ENCODE measurements at regions not wholly inside any gene's neighbourhood (a gene's known extent, or its start where the extent isn't known, plus 50 kb on each side); places are given as distances from the start of the nearest gene placed in this dataset.
"Not testable (repeated sequence)": the region's sequence is repeated elsewhere in the genome, so short reads cannot be mapped to it uniquely, and the experiment has no call there.

DNA sequence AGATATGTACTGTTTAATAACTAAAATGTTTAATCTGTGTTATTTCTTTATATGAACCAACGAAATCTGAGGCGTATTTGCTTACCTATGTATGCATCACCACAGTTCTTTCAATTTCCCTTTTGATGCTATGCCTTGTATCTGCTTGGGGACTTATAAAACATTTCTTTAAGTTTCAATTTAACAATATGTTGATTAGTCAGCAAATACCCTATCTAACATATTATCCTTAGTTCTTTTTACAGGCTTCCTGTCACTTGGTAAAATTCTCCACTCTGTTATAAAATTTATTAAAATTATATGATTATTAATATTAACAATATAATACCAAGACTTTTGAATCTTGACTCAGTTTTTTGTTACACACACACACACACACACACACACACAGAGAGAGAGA lies 174.3 kb downstream of the CPS1 start:
- no peak for ATAC-seq
- intact Hi-C loops (cut with DNase I): no loop called here

GRCh38 chr2:210746826-210747225 lies 190.4 kb downstream of the CPS1 start:
- ATAC-seq; DNase-seq (ENCODE audit: low spot score); intact Hi-C loops (cut with DNase I): not testable (repeated sequence)

More for the DNA sequence above, 174.3 kb downstream of the CPS1 start:
- no peak for DNase-seq (ENCODE audit: low spot score)

DNA sequence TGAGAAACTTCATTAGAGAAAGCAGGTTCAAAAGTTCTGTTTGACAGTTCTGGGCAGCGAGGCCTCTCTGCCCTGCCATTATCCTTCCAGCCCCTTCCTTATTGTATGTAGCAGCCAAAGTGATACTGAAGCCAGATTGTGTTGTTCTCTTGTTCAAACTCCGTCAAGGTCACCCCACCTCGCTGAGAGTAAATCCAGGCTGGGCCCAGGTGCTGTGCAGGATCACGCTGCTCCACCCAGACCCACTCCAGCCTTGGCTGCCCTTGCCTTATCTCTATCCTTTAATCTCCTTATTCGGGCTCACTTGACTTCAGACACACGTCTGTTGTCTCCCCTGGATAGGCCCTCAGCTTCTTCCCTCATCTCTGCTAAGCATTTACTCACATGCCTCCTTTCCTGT lies 196.1 kb downstream of the CPS1 start:
- DNase-seq (ENCODE audit: low spot score) (no peak), ATAC-seq (no peak)
- intact Hi-C loops (cut with DNase I): no loop called here

DNA sequence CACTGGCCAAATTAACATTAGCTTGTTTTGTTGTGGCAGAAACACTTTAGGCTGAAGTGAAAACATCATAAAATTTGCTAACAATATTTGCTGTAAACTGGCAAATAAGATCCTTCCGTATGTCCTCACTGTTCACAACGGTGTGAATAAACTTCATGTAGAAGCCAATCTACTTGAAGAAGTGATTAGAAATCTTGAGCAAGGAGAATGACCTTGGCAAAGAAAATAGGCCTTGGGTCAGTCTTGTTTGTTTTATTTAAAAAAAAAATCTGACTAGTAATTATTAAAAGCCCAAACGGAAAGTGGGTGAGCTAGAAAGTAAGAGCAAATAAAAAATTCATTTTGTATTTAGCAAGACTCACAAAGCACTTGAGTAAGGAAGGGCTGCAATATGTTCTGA lies 197.0 kb downstream of the CPS1 start:
- DNase-seq (ENCODE audit: low spot score) (no peak), ATAC-seq (no peak)
- intact Hi-C loops (cut with DNase I): no loop called here

- intact Hi-C loops (cut with DNase I): no loop called here
- DNase-seq (ENCODE audit: low spot score) (no peak), ATAC-seq (no peak)
These were observed 200.5 kb downstream of the CPS1 start for GRCh38 chr2:210756855-210757254.

- ATAC-seq (no peak), DNase-seq (ENCODE audit: low spot score) (no peak)
- intact Hi-C loops (cut with DNase I): no loop called here
These were observed 206.5 kb downstream of the CPS1 start for GRCh38 chr2:210762604-210763588.

- ATAC-seq (no peak), DNase-seq (ENCODE audit: low spot score) (no peak)
- intact Hi-C loops (cut with DNase I): no loop called here
These were observed 212.0 kb downstream of the CPS1 start for GRCh38 chr2:210768329-210768910.

DNA sequence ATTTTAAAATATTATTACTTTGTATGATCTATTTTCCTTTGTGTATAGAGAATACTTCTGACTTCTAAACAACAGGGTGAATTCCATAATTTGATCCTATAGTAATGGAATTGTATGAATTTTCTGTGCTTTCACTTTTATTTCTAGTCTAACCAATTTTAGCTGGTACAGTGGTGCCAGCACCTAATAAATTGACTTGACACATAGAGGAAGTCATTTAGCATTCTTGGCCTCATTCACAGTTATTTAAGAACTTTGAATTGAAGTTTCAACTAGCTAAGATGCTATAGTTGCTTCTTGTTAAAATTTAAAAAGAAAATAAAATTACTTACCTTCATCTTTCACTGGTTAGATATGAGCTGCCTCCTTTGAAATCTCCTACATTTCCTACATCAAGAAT lies 220.4 kb downstream of the CPS1 start:
- DNase-seq (ENCODE audit: low spot score) (no peak), ATAC-seq (no peak)
- intact Hi-C loops (cut with DNase I): no loop called here

- ATAC-seq: no peak
- intact Hi-C loops (cut with DNase I): no loop called here
- DNase-seq (ENCODE audit: low spot score): no peak
These were observed 225.8 kb downstream of the CPS1 start for GRCh38 chr2:210782222-210782621.

GRCh38 chr2:210787831-210788230 lies 231.4 kb downstream of the CPS1 start:
- ATAC-seq; intact Hi-C loops (cut with DNase I); DNase-seq (ENCODE audit: low spot score): not testable (repeated sequence)

- no peak for ATAC-seq
- no peak for DNase-seq (ENCODE audit: low spot score)
- intact Hi-C loops (cut with DNase I): no loop called here
These were observed 235.6 kb downstream of the CPS1 start for GRCh38 chr2:210792000-210792399.

- no peak for DNase-seq (ENCODE audit: low spot score)
- ATAC-seq: no peak
- intact Hi-C loops (cut with DNase I): no loop called here
These were observed 239.1 kb downstream of the CPS1 start for GRCh38 chr2:210795506-210795905.

- DNase-seq (ENCODE audit: low spot score) (no peak), ATAC-seq (no peak)
- intact Hi-C loops (cut with DNase I): no loop called here
These were observed 241.8 kb downstream of the CPS1 start for GRCh38 chr2:210798180-210798579.

DNA sequence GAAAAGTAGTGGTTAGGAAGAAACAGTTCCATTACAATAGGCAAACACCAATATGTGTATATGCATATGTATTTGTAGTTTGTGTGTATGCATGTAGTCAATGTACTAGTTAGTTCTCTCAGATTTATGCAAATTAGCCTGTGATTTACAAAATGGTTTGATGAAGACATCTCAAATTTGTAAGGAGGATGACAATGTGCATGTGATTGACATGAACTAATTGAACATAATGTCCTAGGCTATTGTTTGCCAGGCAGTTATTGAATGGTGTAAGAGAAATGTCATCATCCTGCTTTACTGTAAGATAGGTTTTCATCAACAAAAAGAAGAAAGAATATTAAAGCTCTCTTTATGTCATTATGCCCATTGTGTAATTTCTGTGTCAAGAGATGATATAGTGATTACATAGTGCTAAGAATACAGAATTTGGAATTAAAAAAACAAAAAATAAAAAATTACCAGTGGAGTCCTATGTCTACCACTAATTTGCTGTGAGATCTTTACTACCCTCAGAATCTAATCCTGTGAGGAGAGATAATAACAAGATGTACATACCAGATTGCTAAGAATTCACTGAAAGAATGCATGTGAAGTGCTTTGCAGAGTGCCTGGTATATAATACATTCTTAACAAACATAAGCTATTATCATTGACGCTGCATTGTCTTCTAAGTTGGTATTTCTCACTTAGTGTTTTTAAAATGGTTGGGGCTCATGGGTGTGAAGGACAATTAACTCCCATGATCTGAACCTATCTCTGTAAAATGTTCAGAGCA lies 258.0 kb downstream of the CPS1 start:
- no peak for ATAC-seq
- DNase-seq (ENCODE audit: low spot score): no peak
- intact Hi-C loops (cut with DNase I): no loop called here

DNA sequence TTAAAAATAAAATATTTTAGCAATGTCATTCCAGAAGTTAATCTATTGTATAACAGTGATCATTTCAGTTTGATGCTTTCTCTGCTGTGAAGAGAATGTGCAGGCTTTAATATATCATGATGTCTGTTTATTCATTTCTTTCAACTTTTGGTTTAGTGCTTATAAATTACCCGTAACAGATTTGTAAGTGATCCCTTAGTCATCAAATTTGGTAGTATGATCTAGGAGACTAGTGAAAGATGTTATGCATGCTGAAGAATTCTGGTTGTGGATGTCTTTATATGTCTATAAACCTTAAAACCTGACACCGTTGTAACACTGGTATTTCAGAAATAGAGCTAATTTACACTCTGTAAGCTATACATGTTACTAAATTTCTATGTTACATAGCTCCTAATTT lies 260.4 kb downstream of the CPS1 start:
- DNase-seq (ENCODE audit: low spot score) (no peak), ATAC-seq (no peak)

GRCh38 chr2:210818473-210818872 lies 262.1 kb downstream of the CPS1 start:
- intact Hi-C loops (cut with DNase I): no loop called here
- DNase-seq (ENCODE audit: low spot score): no peak
- no peak for ATAC-seq

More for the DNA sequence above, 260.4 kb downstream of the CPS1 start:
- intact Hi-C loops (cut with DNase I): no loop called here

- no peak for DNase-seq (ENCODE audit: low spot score)
- ATAC-seq: no peak
- intact Hi-C loops (cut with DNase I): no loop called here
These were observed 277.0 kb downstream of the CPS1 start for GRCh38 chr2:210833403-210833802.

GRCh38 chr2:210839034-210839433 lies 282.6 kb downstream of the CPS1 start:
- no peak for DNase-seq (ENCODE audit: low spot score)
- ATAC-seq: no peak
- intact Hi-C loops (cut with DNase I): no loop called here

- ATAC-seq (no peak), DNase-seq (ENCODE audit: low spot score) (no peak)
- intact Hi-C loops (cut with DNase I): no loop called here
These were observed 283.1 kb downstream of the CPS1 start for GRCh38 chr2:210839450-210839849.

DNA sequence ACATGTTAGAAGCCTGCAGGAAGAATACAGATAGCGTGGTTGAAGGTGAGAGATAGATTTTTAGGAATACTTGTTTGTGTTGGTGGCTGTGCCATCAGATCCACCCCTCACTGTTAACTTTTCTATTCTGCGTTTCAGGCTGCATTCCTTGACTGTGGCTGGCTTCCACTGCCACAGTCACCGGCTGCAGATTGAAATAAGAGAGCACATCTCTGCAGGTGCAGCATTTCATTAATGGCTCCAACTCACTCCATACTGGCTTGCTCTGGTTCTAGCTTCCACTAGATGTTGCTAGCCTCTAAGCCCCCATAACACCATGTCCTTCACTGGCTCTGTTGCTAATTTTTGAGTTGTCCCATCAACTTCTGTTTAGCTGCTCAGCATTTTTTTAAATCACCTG lies 286.5 kb downstream of the CPS1 start:
- intact Hi-C loops (cut with DNase I): no loop called here
- DNase-seq (ENCODE audit: low spot score): no peak
- no peak for ATAC-seq
